ENCODE measurements at regions not wholly inside any gene's neighbourhood (a gene's known extent, or its start where the extent isn't known, plus 50 kb on each side); places are given as distances from the start of the nearest gene placed in this dataset.

DNA sequence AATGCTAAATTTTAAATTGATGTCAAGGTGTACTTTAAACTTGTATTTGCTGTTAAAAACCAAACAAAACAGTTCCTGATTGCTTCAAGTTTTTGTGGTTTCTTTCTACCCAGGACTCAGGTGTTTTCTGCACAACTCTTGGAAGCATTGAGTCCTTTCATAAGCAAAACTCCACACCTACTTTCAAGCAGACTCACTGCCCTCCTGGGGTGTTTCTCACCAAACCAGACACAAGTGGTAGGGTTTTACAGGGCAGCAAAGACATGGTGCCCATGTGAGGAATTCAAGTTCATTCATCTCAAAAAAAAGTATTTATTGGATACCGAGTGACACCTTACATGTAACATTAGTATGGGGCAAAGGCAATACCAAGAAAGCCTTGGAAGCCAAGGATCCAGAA is 146.7 kb upstream of the BNIP2 start:
- Histone ChIP-seq H3K27ac (no peak overlapping the region), H3K9me3 (no peaks in the 10 kb centered on the region), H3K27me3 (peaks cover 6% of the 10 kb centered on the region), H3K4me3 (no peak overlapping the region), H3K4me1 (no peaks in the 10 kb centered on the region), H3K36me3 (no peaks in the 10 kb centered on the region)
- WGBS, 2 donors (ENCODE audit: low coverage in 1 of 2) = 57 to 89% methylated on average over 1 of the region's 1 CpG
- intact Hi-C loops (cut with DNase I; ENCODE audit: low total_unique reads) = loop anchor here (2.0 kb wide), 1 partner anchor 55 kb away; no protein-coding TSS in a partner anchor
- DNase-seq = no peak
- in situ Hi-C loops (cut with MboI; ENCODE audit: low pct_ligation_motif_present in 1 of 4, low pct_unique_long_range_greater_than_20kb in 1 of 4, low sequenced_read_pairs in 3 of 4) = no loop called here
- no peak for TF ChIP-seq POLR2AphosphoS5 (IDR thresholded peaks at IDR 0.05)
- no peak for TF ChIP-seq CTCF (IDR thresholded peaks at IDR 0.05)
- no peak for TF ChIP-seq EP300 (IDR thresholded peaks at IDR 0.05; ENCODE audit: low read depth)
- no peak for TF ChIP-seq POLR2A (IDR thresholded peaks at IDR 0.05)

DNA sequence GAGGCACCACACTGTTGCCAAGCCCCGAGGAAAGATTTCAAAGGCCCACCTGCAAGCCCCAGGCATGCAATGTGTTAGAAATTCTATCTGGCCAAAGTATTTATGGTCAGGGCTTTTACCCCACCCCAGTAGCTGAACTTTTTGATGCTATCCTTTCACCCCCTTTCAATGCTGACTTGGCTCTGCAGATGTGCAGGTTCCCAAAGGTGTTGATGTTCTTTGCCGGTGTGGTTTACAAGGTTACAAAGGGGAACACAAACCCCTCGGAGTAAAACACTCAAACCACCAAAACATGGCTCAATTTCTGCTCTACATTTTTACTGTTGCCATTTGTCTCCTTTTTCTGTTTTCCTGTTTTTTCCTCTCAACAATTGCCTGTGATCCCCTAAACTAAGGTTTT is 145.4 kb upstream of the BNIP2 start:
- no peak for DNase-seq
- no peaks in the 10 kb centered on the region for H3K36me3 ChIP-seq
- peaks cover 6% of the 10 kb centered on the region for H3K27me3 ChIP-seq
- no peak overlapping the region for H3K27ac ChIP-seq
- 40 to 54% methylated on average over 3 of the region's 3 CpGs for WGBS, 2 donors (ENCODE audit: low coverage in 1 of 2)
- intact Hi-C loops (cut with DNase I; ENCODE audit: low total_unique reads) (loop anchor here (5.0 kb wide), 1 partner anchor 77 kb away; no protein-coding TSS in a partner anchor), in situ Hi-C loops (cut with MboI; ENCODE audit: low pct_ligation_motif_present in 1 of 4, low pct_unique_long_range_greater_than_20kb in 1 of 4, low sequenced_read_pairs in 3 of 4) (no loop called here)
- H3K9me3 ChIP-seq = no peaks in the 10 kb centered on the region
- TF ChIP-seq CTCF (IDR thresholded peaks at IDR 0.05) (no peak), POLR2AphosphoS5 (IDR thresholded peaks at IDR 0.05) (no peak), POLR2A (IDR thresholded peaks at IDR 0.05) (no peak), EP300 (IDR thresholded peaks at IDR 0.05; ENCODE audit: low read depth) (no peak)
- H3K4me1 ChIP-seq = no peaks in the 10 kb centered on the region
- no peak overlapping the region for H3K4me3 ChIP-seq

- intact Hi-C loops (cut with DNase I; ENCODE audit: low total_unique reads) (loop anchor here (5.0 kb wide), 1 partner anchor 76 kb away; no protein-coding TSS in a partner anchor), in situ Hi-C loops (cut with MboI; ENCODE audit: low pct_ligation_motif_present in 1 of 4, low pct_unique_long_range_greater_than_20kb in 1 of 4, low sequenced_read_pairs in 3 of 4) (no loop called here)
- H3K4me1 ChIP-seq = no peaks in the 10 kb centered on the region
- WGBS, 2 donors (ENCODE audit: low coverage in 1 of 2) = 44 to 69% methylated on average over 1 to 3 of the region's 3 CpGs
- peaks cover 6% of the 10 kb centered on the region for H3K27me3 ChIP-seq
- H3K36me3 ChIP-seq = no peaks in the 10 kb centered on the region
- no peaks in the 10 kb centered on the region for H3K9me3 ChIP-seq
- H3K4me3 ChIP-seq = no peak overlapping the region
- H3K27ac ChIP-seq = no peak overlapping the region
- DNase-seq = no peak
- TF ChIP-seq POLR2A (IDR thresholded peaks at IDR 0.05) = no peak
- no peak for TF ChIP-seq POLR2AphosphoS5 (IDR thresholded peaks at IDR 0.05)
- no peak for TF ChIP-seq EP300 (IDR thresholded peaks at IDR 0.05; ENCODE audit: low read depth)
- no peak for TF ChIP-seq CTCF (IDR thresholded peaks at IDR 0.05)
Measured at GRCh38 chr15:59833366-59833765, 144.2 kb upstream of the BNIP2 start.

DNA sequence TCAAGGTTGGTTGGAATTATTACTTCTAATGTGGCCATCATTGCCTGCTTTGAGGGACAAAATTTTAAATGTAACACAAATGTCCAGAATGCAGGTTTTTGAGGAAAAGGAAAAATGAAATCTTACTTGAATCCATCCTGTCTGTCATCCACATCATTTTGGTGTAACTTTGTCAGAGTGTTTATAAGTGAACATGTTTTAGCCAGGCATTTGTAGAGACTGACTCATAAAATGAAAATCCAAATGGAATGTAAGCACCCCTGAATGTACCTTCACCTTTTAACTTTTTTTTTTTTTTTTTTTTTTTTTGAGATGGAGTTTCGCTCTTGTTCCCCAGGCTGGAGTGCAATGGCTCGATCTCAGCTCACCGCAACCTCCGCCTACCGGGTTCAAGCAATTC is 141.8 kb upstream of the BNIP2 start:
- 94 to 100% methylated on average over 2 to 5 of the region's 5 CpGs for WGBS, 2 donors (ENCODE audit: low coverage in 1 of 2)
- no peaks in the 10 kb centered on the region for H3K4me1 ChIP-seq

More for the DNA sequence above, 141.8 kb upstream of the BNIP2 start:
- Histone ChIP-seq H3K36me3 (no peaks in the 10 kb centered on the region), H3K9me3 (no peaks in the 10 kb centered on the region), H3K4me3 (no peak overlapping the region), H3K27ac (no peak overlapping the region), H3K27me3 (peaks cover 4% of the 10 kb centered on the region)
- no peak for DNase-seq
- no peak for TF ChIP-seq EP300 (IDR thresholded peaks at IDR 0.05; ENCODE audit: low read depth)
- no peak for TF ChIP-seq POLR2A (IDR thresholded peaks at IDR 0.05)
- TF ChIP-seq CTCF (IDR thresholded peaks at IDR 0.05) = no peak
- in situ Hi-C loops (cut with MboI; ENCODE audit: low pct_ligation_motif_present in 1 of 4, low pct_unique_long_range_greater_than_20kb in 1 of 4, low sequenced_read_pairs in 3 of 4) = no loop called here
- intact Hi-C loops (cut with DNase I; ENCODE audit: low total_unique reads) = loop anchor here (5.0 kb wide), 1 partner anchor 74 kb away; no protein-coding TSS in a partner anchor

All from transverse colon (tissue), 4 donors.